Ovary (tissue), 7 donors: ENCODE measurements at regions not wholly inside any gene's neighbourhood (a gene's known extent, or its start where the extent isn't known, plus 50 kb on each side); places are given as distances from the start of the nearest gene placed in this dataset.

Experiments used
- DNase-seq, 5 donors: peaks; one replicate each; pipeline ENCODE4 v3.0.0-alpha.2; 2019 to 2020
- H3K27ac ChIP-seq, 2 donors: fragments of 200-600 bp; one replicate each; pipeline versions ENCODE4 v1.5.1 to v1.8.0; 2019 to 2022
- H3K27me3 ChIP-seq: fragments of 200-600 bp; one replicate; pipeline ENCODE4 v1.8.0; 2022
- H3K36me3 ChIP-seq: fragments of 200-600 bp; sonication (generic); one replicate; pipeline ENCODE4 v1.5.1; 2019
- H3K4me1 ChIP-seq: one replicate; pipeline ENCODE4 v1.8.1; 2013; ENCODE audit warnings: mild to moderate bottlenecking, moderate library complexity; ENCODE audit not compliant: insufficient read depth
- H3K4me3 ChIP-seq: fragments of 200-600 bp; sonication (generic); one replicate; pipeline ENCODE4 v1.5.1; 2017
- H3K9me3 ChIP-seq, 2 donors: fragments of 200-600 bp in 1 of 2; sonication (generic) in 1 of 2; one replicate each; pipeline versions ENCODE4 v1.5.1 to v1.8.1; 2013 to 2019; ENCODE audit warnings: mild to moderate bottlenecking in 1 of 2, moderate library complexity in 1 of 2
- EP300 ChIP-seq: sonication (generic); formaldehyde crosslinking; IDR thresholded peaks from one replicate; pipeline ENCODE4 v1.6.1; 2017; ENCODE audit warnings: antibody characterized with exemption
- POLR2A ChIP-seq: fragments of 450-650 bp; IDR thresholded peaks from one replicate; pipeline ENCODE4 v1.6.1; 2017; ENCODE audit warnings: antibody characterized with exemption, mild to moderate bottlenecking, moderate library complexity
- WGBS, 3 donors: extraction: QIAGEN DNeasy Blood & Tissue Kit in 1 of 3; methylation state at CpG; one replicate each; pipeline versions ENCODE4 v1.1.5 to v1.1.7; 2013 to 2017; 5-methylcytosine and 5-hydroxymethylcytosine counted together
- intact Hi-C, 4 donors: fragments of 100-400 bp; cut with DNase I; formaldehyde crosslinking; loops; one replicate each; pipeline versions ENCODE4 v1.11.0 to v1.15.1; 2022 to 2023
- TF ChIP-seq, protein P1 (sequence below), 3 donors: fragments of 450-650 bp in 2 of 3; fragments of 200-600 bp in 1 of 3; IDR thresholded peaks; one replicate each; pipeline versions ENCODE4 v1.5.1 to v1.8.0; 2016 to 2022; ENCODE audit warnings: antibody characterized with exemption in 3 of 3, mild to moderate bottlenecking in 1 of 3
- donor health status: DM: no; HTN: no; CAD: no; lungs with moderate emphysema.
- donor health status: DM: no; HTN: no; CAD: no.
- donor health status: Bipolar disorder and iron deficiency.
- donor health status: DM: no; HTN: no; CAD: no.
- donor health status: DM: yes; HTN: yes; CAD: no.

DNA sequence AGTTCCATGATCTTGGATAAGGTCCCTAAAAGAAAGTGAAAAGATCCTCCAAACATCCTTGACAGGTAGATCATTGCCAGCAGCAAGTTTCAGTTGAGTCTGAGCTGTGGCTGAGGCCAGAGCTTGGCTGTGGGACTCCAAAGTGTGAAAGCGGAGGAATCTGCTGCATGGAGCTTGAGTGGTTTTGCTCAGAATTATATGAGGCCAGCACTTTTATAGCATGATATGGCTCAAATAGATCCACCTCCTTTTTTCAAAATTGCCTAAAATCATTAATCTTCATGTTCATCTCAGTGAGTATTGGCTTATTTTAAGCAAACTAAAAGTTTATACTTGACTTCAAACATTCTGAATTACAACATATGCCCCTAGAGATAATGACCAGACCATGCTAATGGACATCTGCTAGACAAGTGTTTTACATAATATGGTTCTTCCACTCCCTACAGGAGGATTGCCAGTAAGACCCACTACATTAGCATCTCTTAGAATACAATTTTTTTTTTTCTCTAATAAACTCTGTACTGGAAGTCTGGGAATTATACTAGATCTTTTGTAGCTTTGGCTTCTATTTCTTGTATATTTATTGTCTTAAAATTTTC lies 368.1 kb downstream of the ZPLD1 start:
- Histone ChIP-seq H3K27me3 (no peaks in the 10 kb centered on the region), H3K4me3 (no peak overlapping the region), H3K36me3 (no peaks in the 10 kb centered on the region), H3K4me1 (no peaks in the 10 kb centered on the region), H3K27ac (no peak overlapping the region), H3K9me3 (no peaks in the 10 kb centered on the region)
- no peak for DNase-seq
- WGBS, 3 donors: 71 to 98% (median 96%) methylated on average over 1 of the region's 1 CpG
- intact Hi-C loops: no loop called here
- no peak for TF ChIP-seq POLR2A

DNA sequence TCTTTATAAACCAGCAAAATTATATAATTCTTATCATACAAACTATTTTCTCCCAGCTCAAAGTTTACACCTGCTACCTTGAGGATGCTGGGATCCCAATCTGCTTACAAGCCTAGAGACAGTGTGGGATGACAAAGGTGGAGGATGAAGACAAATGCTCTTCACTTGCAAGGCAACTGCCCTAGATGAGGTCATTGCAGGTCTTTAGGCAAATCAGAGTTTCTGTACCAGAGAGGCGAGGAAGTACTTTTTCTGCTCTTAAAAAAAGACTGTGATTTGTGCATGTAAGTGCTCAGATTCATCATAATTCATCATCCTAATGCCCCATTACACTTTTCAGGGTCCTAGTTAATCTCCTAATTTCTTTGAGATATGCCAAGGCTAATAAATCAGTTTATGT lies 376.1 kb downstream of the ZPLD1 start:
- intact Hi-C loops: no loop called here
- TF ChIP-seq, protein P1, sequence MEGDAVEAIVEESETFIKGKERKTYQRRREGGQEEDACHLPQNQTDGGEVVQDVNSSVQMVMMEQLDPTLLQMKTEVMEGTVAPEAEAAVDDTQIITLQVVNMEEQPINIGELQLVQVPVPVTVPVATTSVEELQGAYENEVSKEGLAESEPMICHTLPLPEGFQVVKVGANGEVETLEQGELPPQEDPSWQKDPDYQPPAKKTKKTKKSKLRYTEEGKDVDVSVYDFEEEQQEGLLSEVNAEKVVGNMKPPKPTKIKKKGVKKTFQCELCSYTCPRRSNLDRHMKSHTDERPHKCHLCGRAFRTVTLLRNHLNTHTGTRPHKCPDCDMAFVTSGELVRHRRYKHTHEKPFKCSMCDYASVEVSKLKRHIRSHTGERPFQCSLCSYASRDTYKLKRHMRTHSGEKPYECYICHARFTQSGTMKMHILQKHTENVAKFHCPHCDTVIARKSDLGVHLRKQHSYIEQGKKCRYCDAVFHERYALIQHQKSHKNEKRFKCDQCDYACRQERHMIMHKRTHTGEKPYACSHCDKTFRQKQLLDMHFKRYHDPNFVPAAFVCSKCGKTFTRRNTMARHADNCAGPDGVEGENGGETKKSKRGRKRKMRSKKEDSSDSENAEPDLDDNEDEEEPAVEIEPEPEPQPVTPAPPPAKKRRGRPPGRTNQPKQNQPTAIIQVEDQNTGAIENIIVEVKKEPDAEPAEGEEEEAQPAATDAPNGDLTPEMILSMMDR (IDR thresholded peaks at IDR 0.05): no peak
- no peak for TF ChIP-seq POLR2A
- no peak for TF ChIP-seq EP300
- WGBS, 3 donors: 78 to 86% (median 82%) methylated on average over 1 of the region's 1 CpG
- DNase-seq: no peak
- Histone ChIP-seq H3K27ac (no peak overlapping the region), H3K27me3 (no peaks in the 10 kb centered on the region), H3K36me3 (no peaks in the 10 kb centered on the region), H3K4me3 (no peak overlapping the region), H3K9me3 (no peaks in the 10 kb centered on the region), H3K4me1 (no peaks in the 10 kb centered on the region)

DNA sequence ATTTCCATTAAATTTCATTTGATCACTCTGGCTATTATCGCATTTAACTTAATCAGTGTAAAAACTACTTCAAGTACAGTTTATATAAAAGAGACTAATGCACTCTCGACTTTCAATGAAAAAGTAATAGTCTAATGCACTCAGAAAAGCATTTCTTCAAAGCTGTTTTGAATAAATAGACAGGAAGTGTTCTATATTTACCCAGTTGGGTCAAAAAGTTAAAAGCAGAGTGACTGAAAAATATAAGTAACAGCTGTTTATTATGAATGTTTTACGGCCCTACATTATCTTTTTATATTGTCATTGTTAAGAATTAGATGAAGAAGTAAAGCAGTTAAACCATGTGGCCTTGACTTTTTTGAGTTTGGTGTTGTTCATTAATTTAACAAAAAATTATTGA lies 391.8 kb downstream of the ZPLD1 start:
- TF ChIP-seq POLR2A (no peak), EP300 (no peak)
- TF ChIP-seq, protein P1 (IDR thresholded peaks at IDR 0.05): no peak
- no peaks in the 10 kb centered on the region for H3K27me3 ChIP-seq
- no peaks in the 10 kb centered on the region for H3K4me1 ChIP-seq
- no peak for DNase-seq
- intact Hi-C loops: no loop called here
- H3K4me3 ChIP-seq: no peak overlapping the region
- 31 to 46% (median 33%) methylated on average over 3 of the region's 3 CpGs for WGBS, 3 donors
- no peak overlapping the region for H3K27ac ChIP-seq
- H3K9me3 ChIP-seq: no peaks in the 10 kb centered on the region
- H3K36me3 ChIP-seq: no peaks in the 10 kb centered on the region

DNA sequence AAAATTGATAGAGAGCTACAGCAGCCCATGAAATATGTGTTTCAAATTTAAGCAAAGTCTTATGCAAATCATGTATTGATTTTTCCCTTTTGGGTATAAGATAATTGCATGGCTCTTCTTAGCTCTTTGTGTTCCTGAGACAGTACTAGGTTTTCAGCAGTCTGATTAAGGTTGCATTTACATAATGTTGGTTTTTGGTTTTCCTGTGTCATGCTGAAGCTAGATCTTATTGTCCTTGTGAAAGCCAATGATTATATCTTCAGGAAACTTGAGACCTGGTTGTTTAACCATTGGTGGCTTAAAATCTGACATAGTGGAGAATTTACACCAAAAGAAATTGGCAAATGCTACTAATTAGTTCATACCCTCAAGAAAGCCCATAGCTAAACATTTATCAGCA lies 392.6 kb downstream of the ZPLD1 start:
- Histone ChIP-seq H3K9me3 (no peaks in the 10 kb centered on the region), H3K4me1 (no peaks in the 10 kb centered on the region), H3K27me3 (no peaks in the 10 kb centered on the region), H3K27ac (no peak overlapping the region), H3K4me3 (no peak overlapping the region), H3K36me3 (no peaks in the 10 kb centered on the region)
- TF ChIP-seq POLR2A: no peak
- TF ChIP-seq, protein P1 (IDR thresholded peaks at IDR 0.05): no peak
- TF ChIP-seq EP300: no peak
- intact Hi-C loops: no loop called here
- DNase-seq: no peak

DNA sequence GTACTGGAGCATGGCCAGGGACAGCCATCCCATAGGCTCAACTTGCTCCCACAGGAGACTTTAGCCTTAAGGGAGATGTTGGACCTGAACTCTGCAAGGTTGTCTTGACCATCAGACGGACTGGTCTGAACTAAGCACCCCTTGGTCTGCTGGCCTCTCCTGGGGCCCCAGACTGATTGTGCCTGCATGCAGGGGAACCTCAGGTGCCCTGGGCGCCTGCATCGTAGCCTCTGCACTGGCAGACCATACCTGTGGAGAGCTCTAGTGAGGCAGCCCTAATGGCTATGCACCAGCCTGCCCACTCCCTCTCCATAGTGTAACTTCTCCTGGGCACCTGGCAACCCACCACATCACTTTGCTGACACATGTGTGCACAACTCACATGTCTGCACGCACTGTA lies 395.6 kb downstream of the ZPLD1 start:
- Histone ChIP-seq H3K4me1 (no peaks in the 10 kb centered on the region), H3K27ac (no peak overlapping the region), H3K27me3 (no peaks in the 10 kb centered on the region), H3K36me3 (no peaks in the 10 kb centered on the region), H3K9me3 (no peaks in the 10 kb centered on the region), H3K4me3 (no peak overlapping the region)
- TF ChIP-seq, protein P1 (IDR thresholded peaks at IDR 0.05): no peak
- no peak for TF ChIP-seq POLR2A
- no peak for TF ChIP-seq EP300
- 94 to 97% (median 95%) methylated on average over 4 of the region's 4 CpGs for WGBS, 3 donors
- intact Hi-C loops: no loop called here
- no peak for DNase-seq
